Astrocyte (in vitro differentiated cells and primary cell): ENCODE measurements at regions not wholly inside any gene's neighbourhood (a gene's known extent, or its start where the extent isn't known, plus 50 kb on each side); places are given as distances from the start of the nearest gene placed in this dataset.
A peak's percentile ranks its signal among the peaks of the same experiment; 100 is the strongest.

Experiments
- DNase-seq: peaks from one replicate; pipeline ENCODE4 v3.0.0-alpha.2; 2010; ENCODE audit warnings: low read depth
- FAIRE-seq: peaks from 2 replicates; lab custom pipeline; 2011; peaks lifted over from hg19 to GRCh38; lab: Jason Lieb, UNC
- H2AFZ ChIP-seq: 2 replicates; pipeline ENCODE4 v1.6.0; 2012; ENCODE audit warnings: low read depth, low read length, inconsistent platforms
- H3K27ac ChIP-seq: 2 replicates; pipeline ENCODE4 v1.5.1; 2011; ENCODE audit warnings: low read depth, low read length, inconsistent platforms
- H3K27me3 ChIP-seq: 2 replicates; pipeline ENCODE4 v1.6.0; 2011; ENCODE audit warnings: low read length, inconsistent platforms; ENCODE audit not compliant: insufficient read depth
- H3K36me3 ChIP-seq: 2 replicates; pipeline ENCODE4 v1.5.1; 2011; ENCODE audit warnings: low read length, inconsistent platforms; ENCODE audit not compliant: insufficient read depth
- H3K4me1 ChIP-seq: 2 replicates; pipeline ENCODE4 v1.5.1; 2011; ENCODE audit warnings: low read length, inconsistent platforms; ENCODE audit not compliant: insufficient read depth
- H3K4me2 ChIP-seq: 2 replicates; pipeline ENCODE4 v1.6.0; 2012; ENCODE audit warnings: low read length, inconsistent platforms
- H3K4me3 ChIP-seq: 2 replicates; pipeline ENCODE4 v1.5.1; 2011; ENCODE audit warnings: low read depth, mild to moderate bottlenecking, low read length, inconsistent platforms; ENCODE audit not compliant: insufficient read depth
- H3K79me2 ChIP-seq: 2 replicates; pipeline ENCODE4 v1.6.0; 2012; ENCODE audit warnings: mild to moderate bottlenecking, low read length, inconsistent platforms; ENCODE audit not compliant: insufficient read depth
- H3K9ac ChIP-seq: 2 replicates; pipeline ENCODE4 v1.6.0; 2012; ENCODE audit warnings: mild to moderate bottlenecking, low read length, inconsistent platforms
- H3K9me3 ChIP-seq: 2 replicates; pipeline ENCODE4 v1.5.1; 2012; ENCODE audit warnings: low read depth, mild to moderate bottlenecking, low read length, inconsistent platforms; ENCODE audit not compliant: insufficient read depth
- H4K20me1 ChIP-seq: 2 replicates; pipeline ENCODE4 v1.6.0; 2012; ENCODE audit warnings: low read length, inconsistent platforms; ENCODE audit not compliant: insufficient read depth
- H3K27ac Mint-ChIP-seq: one replicate; pipeline ENCODE4 v1.8.0; 2021; ENCODE audit warnings: mild to moderate bottlenecking, mixed read lengths; ENCODE audit not compliant: unreplicated experiment
- H3K27me3 Mint-ChIP-seq: one replicate; pipeline ENCODE4 v1.8.0; 2021; ENCODE audit warnings: low read depth, mixed read lengths; ENCODE audit not compliant: unreplicated experiment
- H3K36me3 Mint-ChIP-seq: one replicate; pipeline ENCODE4 v1.8.0; 2021; ENCODE audit warnings: low read depth, mixed read lengths; ENCODE audit not compliant: unreplicated experiment
- H3K4me1 Mint-ChIP-seq: one replicate; pipeline ENCODE4 v1.8.0; 2021; ENCODE audit warnings: low read depth, mixed read lengths; ENCODE audit not compliant: unreplicated experiment
- H3K4me3 Mint-ChIP-seq: one replicate; pipeline ENCODE4 v1.8.0; 2021; ENCODE audit warnings: mild to moderate bottlenecking, moderate library complexity, mixed read lengths; ENCODE audit not compliant: unreplicated experiment
- H3K9me3 Mint-ChIP-seq: one replicate; pipeline ENCODE4 v1.8.0; 2021; ENCODE audit warnings: mild to moderate bottlenecking, mixed read lengths; ENCODE audit not compliant: unreplicated experiment
- CTCF ChIP-seq: IDR thresholded peaks from 2 replicates; pipeline ENCODE4 v1.5.1; 2011; ENCODE audit warnings: low read depth, mild to moderate bottlenecking, inconsistent platforms, low read length, moderate library complexity; ENCODE audit not compliant: insufficient read depth
- EZH2 ChIP-seq: IDR thresholded peaks from 2 replicates; pipeline ENCODE4 v1.6.1; 2012; ENCODE audit warnings: mild to moderate bottlenecking, low read length, inconsistent platforms; ENCODE audit not compliant: insufficient read depth

DNA sequence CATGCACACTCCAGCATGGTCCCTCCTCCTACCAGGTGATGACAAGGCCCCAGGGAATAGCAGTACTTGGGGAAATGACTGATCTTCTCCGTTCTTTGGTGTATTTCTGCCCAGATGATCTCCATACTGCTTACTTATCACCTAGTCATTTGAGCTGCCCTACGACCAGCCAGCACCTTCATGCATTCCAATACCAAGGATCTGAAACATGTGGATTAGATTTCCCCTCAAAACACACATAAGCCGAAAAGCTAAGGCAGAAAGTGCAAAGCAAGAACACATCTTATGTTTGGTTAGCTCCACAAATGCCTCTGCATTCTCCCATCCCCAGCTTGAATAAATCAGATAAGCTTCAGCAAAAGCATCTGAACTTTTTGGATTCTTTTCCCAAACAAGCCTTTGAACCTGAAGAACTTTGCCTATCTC, 64.8 kb upstream of the BCL6 start:
- H3K4me1 Mint-ChIP-seq = peaks cover 18% of the 10 kb centered on the region
- DNase-seq = no peak

DNA sequence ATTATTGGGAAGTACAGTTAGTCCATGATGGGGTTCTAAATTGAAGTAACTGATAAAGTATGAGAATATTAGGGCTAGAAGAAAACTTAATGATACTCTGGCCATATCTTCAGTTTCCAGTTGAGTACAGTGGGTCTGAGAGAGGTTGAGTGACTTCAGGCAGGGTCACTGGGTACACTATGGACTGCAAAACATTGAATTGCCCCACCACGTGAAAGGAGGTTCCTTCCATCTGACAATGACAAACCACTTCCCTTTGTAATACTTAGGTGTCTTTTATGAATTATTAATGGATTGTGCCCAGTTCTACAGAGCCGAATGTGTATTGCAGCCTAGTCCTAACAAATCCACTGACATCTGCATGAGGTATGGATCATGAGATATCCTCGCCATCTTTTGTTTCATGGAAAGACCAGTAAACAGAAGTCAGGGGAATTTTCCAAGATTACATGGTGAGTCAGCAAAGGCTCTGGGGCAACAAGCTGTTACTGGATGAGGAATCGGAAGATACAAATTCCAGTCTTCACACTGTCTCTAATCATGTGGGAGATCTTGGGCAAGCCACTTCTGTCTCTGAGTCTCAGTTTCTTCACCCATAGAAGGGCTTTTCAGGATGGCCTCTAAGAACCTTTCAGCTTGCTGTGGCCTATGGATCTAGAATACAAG, 66.5 kb upstream of the BCL6 start:
- Histone ChIP-seq H3K4me2 (no peak overlapping the region), H3K27me3 (no peaks in the 10 kb centered on the region), H3K36me3 (no peaks in the 10 kb centered on the region), H3K27ac (no peak overlapping the region), H2AFZ (no peak overlapping the region), H3K4me1 (no peaks in the 10 kb centered on the region), H3K9ac (no peak overlapping the region), H4K20me1 (no peaks in the 10 kb centered on the region), H3K4me3 (no peak overlapping the region), H3K9me3 (no peaks in the 10 kb centered on the region), H3K79me2 (no peaks in the 10 kb centered on the region)
- Mint-ChIP-seq H3K27me3 (peaks cover 5% of the 10 kb centered on the region), H3K4me1 (peaks cover 18% of the 10 kb centered on the region), H3K9me3 (no peaks in the 10 kb centered on the region), H3K36me3 (no peaks in the 10 kb centered on the region), H3K27ac (peak overlapping the region; percentile 29), H3K4me3 (no peak overlapping the region)
- FAIRE-seq (no peak), DNase-seq (peak; percentile 83)
- TF ChIP-seq CTCF (no peak), EZH2 (no peak)

More for the DNA sequence above, 64.8 kb upstream of the BCL6 start:
- Histone ChIP-seq H3K27me3 (no peaks in the 10 kb centered on the region), H3K79me2 (no peaks in the 10 kb centered on the region), H3K9ac (no peak overlapping the region), H3K4me1 (no peaks in the 10 kb centered on the region), H3K4me3 (no peak overlapping the region), H2AFZ (no peak overlapping the region), H3K36me3 (no peaks in the 10 kb centered on the region), H3K27ac (no peak overlapping the region), H4K20me1 (no peaks in the 10 kb centered on the region), H3K9me3 (no peaks in the 10 kb centered on the region), H3K4me2 (no peak overlapping the region)
- H3K9me3 Mint-ChIP-seq = no peaks in the 10 kb centered on the region
- no peak overlapping the region for H3K27ac Mint-ChIP-seq
- H3K36me3 Mint-ChIP-seq = no peaks in the 10 kb centered on the region
- H3K27me3 Mint-ChIP-seq = peaks cover 2% of the 10 kb centered on the region
- TF ChIP-seq EZH2 = no peak
- no peak for TF ChIP-seq CTCF
- FAIRE-seq = no peak
- no peak overlapping the region for H3K4me3 Mint-ChIP-seq

- H3K27ac ChIP-seq = no peak overlapping the region
- H3K4me1 ChIP-seq = no peaks in the 10 kb centered on the region
- Mint-ChIP-seq H3K36me3 (no peaks in the 10 kb centered on the region), H3K27ac (no peak overlapping the region), H3K4me1 (peaks cover 11% of the 10 kb centered on the region), H3K27me3 (peaks cover 5% of the 10 kb centered on the region), H3K9me3 (peaks cover under 1% of the 10 kb centered on the region), H3K4me3 (no peak overlapping the region)
- no peak overlapping the region for H2AFZ ChIP-seq
- no peak overlapping the region for H3K4me2 ChIP-seq
- no peaks in the 10 kb centered on the region for H4K20me1 ChIP-seq
- no peaks in the 10 kb centered on the region for H3K79me2 ChIP-seq
- H3K9ac ChIP-seq = no peak overlapping the region
- DNase-seq (no peak), FAIRE-seq (no peak)
- H3K27me3 ChIP-seq = no peaks in the 10 kb centered on the region
- TF ChIP-seq EZH2 (no peak), CTCF (no peak)
- no peaks in the 10 kb centered on the region for H3K36me3 ChIP-seq
- no peak overlapping the region for H3K4me3 ChIP-seq
- H3K9me3 ChIP-seq = no peaks in the 10 kb centered on the region
These were observed 67.2 kb upstream of the BCL6 start for GRCh38 chr3:187812496-187812895.
